HG03045 (cell line): ENCODE measurements at regions not wholly inside any gene's neighbourhood (a gene's known extent, or its start where the extent isn't known, plus 50 kb on each side); places are given as distances from the start of the nearest gene placed in this dataset.
"Not testable (repeated sequence)": the region's sequence is repeated elsewhere in the genome, so short reads cannot be mapped to it uniquely, and the experiment has no call there.

Source experiments
- ATAC-seq: cut with Tn5 transposase; IDR thresholded peaks from one replicate; pipeline ENCODE4 v1.9.1; 2021; ENCODE audit warnings: mild to moderate bottlenecking, moderate library complexity; ENCODE audit not compliant: unreplicated experiment

DNA sequence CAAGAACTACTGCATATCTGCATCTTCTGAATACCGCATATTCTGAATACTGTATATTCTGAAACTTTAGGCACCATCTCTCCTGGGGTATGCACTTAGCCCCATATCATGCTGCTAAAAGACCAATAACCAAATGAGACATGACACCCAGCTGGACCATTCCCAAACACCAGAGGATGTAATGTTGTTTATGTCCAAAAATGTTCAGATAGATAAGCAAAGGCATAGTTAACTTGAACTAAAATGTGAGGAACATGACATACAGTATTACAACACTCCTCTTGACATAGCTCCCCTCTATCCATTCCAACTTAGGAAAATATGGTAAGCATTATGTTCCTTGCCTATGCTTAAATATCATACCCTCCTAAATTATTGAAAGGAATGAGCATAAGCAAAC, 127.3 kb downstream of the TENT5A start:
- no peak for ATAC-seq

DNA sequence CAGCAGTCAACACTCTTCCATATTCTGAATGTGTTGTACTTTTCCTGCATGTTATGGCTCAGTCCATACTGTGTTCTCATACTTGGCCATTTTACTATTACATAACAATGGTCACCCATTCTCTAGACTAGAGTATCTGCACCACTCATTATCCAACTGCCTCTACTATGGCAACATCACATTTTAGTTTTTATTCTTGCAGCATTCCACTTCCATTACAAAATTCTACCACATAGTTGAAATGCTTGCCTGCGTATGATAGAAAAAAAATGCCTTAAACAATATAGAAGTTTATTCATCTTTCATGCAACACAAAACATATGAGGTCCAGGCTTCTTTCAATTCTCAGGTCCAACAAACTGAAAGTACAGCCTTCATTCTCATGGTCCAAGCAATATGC, 128.0 kb downstream of the TENT5A start:
- no peak for ATAC-seq

DNA sequence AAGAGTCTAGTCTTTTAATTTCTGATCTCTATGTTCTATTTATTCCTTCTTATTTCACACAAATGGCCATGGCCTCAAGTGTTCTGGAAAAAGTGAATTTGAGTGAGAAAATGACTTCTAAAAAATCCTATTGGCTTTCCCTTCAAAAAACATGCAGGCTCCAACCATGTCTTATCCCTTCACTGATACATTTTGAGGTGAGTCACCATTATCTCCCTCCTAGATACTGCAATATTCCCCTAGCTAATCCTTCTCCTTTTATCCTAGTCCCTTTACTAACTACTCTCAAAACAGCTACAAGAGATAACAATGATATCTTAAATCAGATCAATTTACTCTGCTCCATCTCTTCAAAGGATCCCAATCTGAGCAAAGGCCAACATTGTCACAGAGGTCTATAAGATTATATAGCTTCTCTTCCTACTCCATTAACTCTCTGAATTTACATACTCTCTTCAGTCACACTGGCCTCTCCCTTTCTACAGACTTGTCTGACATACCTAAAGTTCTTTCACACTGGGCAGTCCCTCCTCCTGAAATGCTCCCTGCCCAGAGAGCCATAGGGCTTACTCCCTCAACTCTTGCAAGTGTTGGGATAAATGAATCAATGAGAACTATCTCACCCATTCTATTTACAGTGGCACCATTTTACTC, 129.2 kb downstream of the TENT5A start:
- no peak for ATAC-seq

DNA sequence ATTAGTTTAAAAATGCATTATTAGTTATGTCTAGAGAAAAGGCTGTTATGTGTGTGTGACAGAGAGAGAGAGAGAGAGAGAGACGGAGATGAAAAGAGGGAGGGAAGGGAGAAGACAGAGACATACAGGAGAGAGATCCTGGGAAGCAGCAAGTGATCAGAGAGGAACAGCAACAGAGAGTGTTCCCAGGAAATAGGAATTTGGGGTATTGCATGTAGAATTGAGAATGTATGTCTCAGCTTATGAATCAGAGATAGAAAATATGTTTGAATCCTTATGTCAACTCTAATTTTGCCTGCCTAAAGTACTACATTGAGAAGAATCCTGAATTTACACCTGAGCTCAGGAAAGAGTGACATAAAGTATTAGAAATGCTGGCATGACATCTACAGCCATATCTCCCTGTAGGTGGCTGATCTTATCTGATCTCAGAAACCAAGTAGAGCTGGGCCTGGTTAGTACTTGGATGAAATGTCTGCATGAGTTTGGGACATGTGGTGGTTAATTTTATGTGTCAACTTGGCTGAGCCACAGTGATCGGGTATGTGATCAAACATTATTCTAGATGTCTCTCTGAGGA, 130.6 kb downstream of the TENT5A start:
- ATAC-seq = no peak

DNA sequence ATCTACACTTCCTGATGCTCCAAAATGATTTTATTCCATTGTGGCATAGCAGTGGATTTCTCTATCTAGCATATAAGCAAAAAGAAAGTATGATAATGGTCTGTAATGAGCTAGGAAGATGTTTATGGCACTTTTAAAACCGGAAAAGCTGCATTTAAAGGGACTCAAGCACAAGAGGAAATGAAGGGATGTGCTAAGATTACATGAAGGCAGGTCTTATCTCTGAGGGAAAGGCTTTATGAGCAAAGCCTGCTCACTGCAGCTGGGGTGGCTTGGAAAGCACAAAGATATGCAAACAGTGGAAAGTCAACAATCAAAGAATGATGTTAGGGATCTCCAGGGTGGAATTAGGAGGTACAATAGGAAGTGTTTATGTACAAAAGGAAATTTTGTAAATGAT, 138.2 kb downstream of the TENT5A start:
- ATAC-seq = no peak

DNA sequence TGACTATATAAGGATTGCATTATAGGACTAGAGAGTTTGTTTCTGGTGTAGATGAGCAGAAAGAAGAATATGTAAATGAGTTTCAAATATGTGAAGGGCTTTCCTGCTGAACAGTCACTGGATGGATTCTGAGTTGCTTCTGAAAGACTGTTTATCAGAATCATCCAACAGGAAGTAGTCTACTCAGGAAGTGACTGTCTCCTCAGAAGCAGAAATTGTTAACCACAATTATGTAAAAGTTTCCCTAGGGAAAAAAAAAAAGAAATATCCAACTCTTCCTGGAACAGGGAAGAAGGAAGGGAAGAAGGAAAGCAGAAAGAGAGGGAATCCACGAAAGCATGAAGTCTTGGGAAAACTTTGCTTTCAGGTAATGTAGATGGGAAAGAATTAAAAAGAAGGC, 138.9 kb downstream of the TENT5A start:
- no peak for ATAC-seq

DNA sequence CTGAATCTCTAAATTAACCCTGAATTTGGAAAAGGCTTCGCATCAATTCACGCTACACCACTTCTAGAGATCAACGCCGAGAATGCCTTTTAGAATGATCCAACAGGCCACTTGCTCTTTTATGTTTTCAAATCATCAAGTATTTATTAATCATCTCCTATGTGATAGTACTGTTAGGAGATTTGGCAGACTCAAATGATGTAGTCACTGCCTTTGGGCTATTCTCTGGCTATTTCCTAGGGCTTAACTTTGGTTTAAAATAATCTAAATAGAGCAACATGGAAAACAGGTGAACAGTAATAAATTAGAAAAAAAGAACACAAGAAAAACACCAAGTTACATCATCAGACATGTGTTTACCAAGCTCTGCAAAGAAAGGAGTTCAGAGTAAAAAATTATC, 140.3 kb downstream of the TENT5A start:
- ATAC-seq = no peak

DNA sequence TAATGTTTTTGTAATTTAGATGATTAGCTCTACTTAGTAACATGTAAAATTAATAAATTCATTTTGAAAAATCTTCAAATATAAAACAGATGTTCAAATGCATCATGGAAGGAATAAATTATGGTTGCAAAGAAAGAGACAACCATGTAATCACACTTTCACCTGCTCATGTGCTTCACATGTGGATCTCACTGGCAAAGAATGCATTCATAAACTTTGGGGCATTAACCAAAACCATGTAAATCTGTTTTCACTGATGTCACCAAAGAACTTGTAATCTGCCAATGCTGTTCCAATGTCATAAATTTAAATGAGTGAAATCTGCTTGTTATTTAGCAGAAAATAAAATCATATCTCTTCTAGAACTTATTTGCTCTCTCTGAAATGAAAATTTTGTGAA, 142.7 kb downstream of the TENT5A start:
- ATAC-seq = no peak

DNA sequence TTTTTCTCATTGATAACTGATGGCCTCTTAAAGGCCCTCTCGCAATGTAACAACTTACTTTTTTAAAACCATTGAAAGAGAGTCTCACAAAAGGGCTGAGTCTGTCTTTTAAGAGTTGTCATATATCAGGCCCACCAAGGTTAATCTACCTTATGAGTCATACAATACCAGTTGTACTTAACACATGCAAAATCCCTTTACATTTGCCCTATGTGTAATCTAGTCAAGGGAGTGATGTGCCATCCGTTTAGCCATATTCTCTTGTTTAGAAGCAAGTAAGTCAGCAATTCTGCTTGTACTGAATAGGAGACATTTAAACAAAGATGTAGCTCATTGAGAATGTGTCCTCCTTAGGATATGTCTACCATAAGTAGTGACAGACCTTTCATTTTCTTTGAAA, 143.7 kb downstream of the TENT5A start:
- no peak for ATAC-seq

DNA sequence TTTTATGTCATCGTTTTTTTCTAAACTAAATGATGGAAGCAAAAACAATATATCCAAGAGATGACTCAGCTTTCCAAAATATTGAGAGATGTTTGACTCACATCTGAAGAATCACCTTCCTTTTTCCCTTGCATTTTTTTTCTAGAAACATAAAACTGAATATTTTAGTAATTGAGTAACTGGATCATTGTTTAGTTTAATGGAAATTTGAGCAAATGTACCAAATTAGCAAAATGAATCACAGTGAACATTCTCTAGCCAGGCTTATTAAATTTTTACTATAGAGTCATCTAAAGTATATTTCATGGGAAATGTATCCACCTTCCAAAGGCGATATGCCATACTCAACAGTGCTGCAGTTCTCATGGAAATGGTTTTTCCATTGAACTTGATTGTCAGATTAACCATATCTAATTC, 145.5 kb downstream of the TENT5A start:
- no peak for ATAC-seq

DNA sequence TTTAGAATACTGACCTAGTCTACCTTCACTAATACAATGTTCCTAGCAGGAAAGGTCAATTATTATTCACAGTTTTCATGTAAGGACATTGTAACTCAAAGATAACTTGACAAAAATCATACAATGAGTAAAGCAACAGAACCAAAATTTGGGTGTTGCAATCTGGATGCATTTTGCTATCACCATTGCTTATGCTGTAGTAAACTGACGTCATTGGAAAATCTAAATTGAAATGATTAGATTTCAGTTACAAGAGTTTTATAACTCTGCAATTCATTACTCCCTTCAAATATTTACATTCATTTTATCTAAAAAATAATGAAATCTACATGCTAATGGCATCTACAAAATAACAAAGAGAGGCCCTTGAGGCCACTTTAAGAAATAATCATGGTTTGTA, 147.0 kb downstream of the TENT5A start:
- no peak for ATAC-seq

DNA sequence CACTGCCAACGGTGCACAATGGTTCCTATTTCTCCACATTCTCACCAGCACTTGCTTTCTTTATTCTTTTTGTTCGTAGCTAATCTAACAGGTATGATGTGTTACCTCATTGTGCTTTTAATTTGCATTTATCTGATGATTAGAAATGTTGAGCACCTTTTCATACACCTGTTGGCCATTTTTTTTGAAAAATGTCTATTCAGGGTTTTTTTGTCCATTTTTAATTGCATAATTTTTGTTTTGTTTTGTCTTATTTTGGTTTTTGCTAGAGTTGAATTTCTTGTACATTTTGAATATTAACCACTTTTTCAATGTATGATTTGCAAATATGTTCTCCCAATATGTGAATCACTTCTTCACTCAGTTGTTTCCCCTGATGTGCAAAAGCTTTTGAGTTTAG, 150.6 kb downstream of the TENT5A start:
- ATAC-seq = no peak

DNA sequence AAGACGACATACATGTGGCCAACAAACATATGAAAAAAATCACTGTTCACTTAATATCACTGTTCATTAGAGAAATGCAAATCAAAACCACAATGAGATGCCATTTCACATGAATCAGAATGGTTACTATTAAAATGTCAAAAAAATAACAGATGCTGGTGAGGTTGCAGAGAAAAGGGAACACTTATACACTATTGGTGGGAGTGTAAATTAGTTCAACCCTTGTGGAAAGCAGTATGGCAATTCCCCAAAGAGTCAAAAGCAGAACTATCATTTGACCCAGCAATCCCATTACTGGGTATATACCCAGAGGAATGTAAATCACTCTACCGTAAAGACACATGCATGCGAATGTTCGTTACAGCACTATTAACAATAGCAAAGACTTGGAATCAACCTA, 152.0 kb downstream of the TENT5A start:
- not testable (repeated sequence) for ATAC-seq

DNA sequence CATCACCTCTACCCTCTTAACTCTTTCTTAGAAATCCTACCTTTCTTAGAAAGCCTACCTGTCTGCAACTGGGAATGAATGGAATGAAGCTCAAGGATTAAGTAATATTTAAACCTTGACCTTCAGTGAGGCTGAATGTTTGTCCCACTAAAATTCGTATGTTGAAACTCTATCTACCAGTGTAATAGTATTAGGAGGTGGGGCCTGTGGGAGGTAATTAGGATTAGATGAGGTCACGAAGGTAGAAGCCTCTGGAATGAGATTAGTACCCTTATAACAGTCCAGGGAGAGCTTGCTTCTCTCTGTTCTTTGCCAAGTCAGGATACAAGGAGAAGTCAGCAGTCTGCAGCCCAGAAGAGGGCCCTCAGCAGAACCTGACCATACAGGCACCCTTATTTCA, 158.0 kb downstream of the TENT5A start:
- no peak for ATAC-seq

DNA sequence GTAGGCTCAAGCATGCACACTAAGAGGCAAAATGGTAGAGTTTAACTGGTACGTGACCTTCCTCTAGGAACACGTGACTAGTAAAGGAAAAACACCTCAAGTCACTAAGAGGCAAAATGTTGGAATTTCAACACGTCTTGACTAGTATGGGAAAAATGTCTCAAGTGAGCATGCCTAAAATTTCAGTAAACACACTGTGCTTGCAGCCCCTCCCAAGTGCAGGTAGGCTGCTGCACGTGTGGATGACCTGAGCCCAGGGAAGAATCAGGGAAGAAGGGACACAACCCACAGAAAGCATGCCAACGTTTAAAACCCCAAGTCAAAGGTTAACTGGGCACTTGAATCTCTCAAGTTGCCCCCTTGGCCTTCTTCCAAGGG, 162.2 kb downstream of the TENT5A start:
- ATAC-seq = no peak

DNA sequence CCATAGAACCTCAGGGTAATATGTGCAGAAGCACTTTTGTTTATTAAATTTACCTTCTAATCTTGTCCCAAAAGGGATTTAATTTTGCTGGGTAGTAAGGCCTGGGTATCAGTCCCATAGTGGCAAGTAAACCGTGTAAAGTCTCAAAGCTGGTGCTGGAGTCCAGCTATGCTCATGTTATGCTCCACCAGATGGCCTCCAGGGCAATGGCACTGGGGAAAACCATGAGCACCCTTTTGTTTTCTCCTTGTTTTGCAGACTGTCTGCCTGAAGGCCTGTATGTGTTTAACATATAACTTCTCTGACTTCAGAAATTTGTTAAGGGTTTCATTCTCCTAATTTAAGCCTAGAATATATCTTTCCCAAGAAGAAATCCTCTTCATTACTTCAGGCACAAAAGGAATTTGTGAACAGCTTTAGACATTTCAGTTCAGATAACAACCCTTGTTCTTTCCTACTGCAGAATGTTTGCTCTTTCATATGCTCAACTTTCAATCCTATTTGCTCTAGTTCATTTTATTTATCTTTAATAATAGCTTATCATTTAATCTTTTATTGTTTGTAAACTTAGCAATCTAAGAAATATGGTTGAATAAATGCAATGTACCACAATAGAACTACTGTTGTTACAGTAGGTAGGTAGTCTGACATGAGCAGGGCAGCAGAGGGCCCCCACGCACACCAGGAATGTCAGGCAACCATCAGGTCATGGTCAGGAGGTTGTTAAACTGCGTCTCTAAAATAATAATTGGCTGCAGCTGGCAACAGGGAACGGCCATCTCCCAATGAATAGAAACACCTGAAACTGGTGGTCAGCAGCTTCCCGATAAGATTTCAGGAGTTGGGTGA, 162.8 kb downstream of the TENT5A start:
- ATAC-seq = no peak

DNA sequence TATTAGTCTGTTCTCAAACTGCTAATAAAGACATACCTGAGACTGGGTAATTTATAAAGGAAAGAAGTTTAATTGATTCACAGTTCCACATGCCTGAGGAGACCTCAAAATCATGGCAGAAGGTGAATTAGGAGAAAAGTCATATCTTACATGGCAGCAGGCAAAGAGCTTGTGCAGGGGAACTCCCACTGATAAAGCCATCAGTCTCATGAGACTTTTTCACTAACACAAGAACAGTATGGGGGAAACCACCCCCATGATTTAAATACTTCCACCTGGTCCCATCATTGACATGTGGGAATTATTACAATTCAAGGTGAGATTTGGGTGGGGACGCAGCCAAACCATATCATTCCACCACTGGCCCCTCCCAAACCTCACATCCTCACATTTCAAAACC, 166.8 kb downstream of the TENT5A start:
- not testable (repeated sequence) for ATAC-seq

DNA sequence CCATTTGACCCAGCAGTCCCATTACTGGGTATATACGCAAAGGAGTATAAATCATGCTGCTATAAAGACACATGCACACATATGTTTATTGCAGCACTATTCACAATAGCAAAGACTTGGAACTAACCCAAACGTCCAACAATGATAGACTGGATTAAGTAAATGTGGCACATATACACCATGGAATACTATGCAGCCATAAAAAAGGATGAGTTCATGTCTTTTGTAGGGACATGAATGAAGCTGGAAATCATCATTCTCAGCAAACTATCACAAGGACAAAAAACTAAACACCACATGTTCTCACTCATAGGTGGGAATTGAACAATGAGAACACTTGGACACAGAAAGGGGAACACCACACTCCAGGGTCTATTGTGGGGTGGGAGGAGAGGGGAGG, 168.3 kb downstream of the TENT5A start:
- not testable (repeated sequence) for ATAC-seq

DNA sequence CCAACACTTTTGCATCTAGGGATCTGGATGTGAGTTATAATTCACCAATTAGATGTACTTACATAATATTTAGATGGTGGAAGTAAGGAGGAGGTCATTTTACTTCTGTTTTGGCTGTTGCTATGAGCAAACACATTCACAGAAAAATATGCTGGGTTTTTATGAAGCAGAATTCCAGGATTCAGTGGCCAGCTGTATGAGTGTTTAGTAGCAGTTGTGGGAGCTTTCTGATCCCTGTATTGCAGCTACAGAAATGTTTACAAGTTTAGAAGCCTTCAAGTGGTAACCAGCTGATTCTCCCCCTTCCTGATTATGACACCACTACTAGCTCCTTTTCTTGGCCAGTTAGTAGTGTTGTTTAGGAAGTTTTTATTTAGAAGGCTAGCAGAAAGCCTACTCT, 177.0 kb downstream of the TENT5A start:
- ATAC-seq = no peak

DNA sequence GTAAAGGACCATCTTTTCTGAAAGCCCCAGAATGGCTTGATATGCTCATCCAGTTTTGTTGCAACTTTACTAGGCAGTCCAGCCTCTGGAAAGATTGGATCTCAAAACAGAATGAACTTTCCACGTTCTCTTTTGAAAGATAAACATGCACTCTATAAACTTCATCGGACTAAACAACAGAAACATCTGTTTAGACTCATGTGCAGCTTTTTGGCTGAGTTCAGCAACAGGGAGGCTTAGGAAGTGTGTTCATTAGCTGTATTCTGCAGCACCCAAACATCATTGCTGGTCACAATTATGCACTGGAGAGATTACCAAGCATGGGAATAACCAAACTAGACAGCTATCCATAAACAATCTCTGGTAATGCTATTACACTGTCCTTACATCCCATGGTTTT, 180.5 kb downstream of the TENT5A start:
- ATAC-seq = no peak

DNA sequence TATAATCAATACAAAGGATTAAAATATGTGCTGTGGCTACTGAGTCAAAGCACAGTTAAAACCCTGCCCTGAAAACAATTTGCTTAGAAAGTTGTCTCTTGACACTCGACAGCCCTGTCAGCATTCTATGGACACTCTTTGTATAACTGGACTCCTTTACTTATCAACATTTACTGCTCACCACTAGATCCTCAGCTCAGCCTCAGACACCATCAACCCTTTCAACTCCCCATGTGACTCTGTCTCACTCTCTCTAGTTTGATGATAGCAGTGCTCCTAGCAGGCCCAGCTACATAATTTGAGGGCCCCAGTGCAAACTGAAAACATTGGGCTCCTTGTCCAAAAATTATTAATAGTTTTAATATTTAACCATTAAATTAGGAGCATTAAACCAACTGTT, 181.8 kb downstream of the TENT5A start:
- no peak for ATAC-seq

DNA sequence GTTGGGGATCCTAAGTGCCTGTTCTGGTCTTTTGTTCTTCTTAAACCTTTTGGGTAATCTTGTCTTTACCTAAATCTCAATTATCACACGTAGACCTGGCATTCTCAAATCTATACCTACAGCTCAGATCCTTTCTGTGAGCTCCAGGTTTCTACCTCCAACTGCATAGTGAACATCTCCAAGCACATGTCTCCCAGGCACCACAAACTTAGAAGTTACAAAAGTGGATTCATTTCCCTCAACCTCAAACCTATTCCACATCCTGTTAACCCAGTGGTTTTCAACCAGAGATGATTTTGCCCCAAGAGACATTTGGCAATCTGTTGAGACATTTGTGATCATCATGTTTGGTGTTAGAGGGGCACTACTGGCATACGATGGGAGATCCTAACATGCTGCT, 183.5 kb downstream of the TENT5A start:
- ATAC-seq = no peak
